ENCODE measurements at regions not wholly inside any gene's neighbourhood (a gene's known extent, or its start where the extent isn't known, plus 50 kb on each side); places are given as distances from the start of the nearest gene placed in this dataset.

DNA sequence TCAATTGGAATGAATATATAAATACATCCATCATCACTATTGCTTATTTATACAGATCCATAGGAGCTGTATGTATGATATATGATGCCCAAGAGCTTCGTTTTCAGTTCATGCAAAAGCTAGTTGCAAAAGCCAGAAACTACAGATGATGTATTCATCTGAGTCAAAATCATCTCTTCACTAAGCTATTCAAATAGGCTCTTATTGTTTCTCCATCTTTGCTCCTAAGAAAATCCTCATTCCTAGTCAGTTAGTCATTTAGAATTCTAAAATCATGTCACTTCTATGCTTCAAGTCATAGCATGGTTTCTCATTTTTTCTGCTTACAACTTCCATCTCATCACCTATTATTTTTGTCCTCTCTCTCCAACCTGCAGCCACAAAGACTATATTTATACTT lies 300.1 kb upstream of the TRAM1L1 start:
- TF ChIP-seq CTCF (IDR thresholded peaks at IDR 0.05) (no peak), REST (IDR thresholded peaks at IDR 0.05; ENCODE audit: insufficient read depth in 1 of 2, low read depth in 2 of 2, low read length in 1 of 2) (no peak), POLR2AphosphoS5 (IDR thresholded peaks at IDR 0.05; ENCODE audit: low read depth, low read length) (no peak), TCF7L2 (IDR thresholded peaks at IDR 0.05; ENCODE audit: low read depth, low read length) (no peak)
